ENCODE measurements at regions not wholly inside any gene's neighbourhood (a gene's known extent, or its start where the extent isn't known, plus 50 kb on each side); places are given as distances from the start of the nearest gene placed in this dataset.

DNA sequence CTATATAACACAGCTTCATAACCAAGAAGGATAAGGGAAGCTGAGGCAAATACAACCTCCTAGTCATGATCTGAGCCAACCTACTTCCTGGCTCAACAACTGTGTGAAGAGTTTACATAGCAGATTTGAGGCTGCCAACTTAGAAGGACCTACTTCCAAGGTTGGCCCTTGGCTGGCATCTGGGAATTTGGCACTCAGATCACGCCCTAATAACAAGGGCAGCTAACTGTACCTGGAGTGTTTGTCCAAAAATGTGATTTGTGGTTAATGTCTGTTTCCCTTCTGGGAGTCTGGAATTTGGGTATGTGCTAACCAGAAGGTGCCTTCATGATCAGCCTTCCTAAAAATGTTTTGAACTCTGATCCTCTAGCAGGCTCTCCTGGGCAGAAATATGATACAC lies 287.2 kb downstream of the CAAP1 start:
- H3K27ac ChIP-seq = no peak overlapping the region
- no peak overlapping the region for H3K9ac ChIP-seq
- H4K20me1 ChIP-seq (ENCODE audit: insufficient read depth) = no peaks in the 10 kb centered on the region
- no peak overlapping the region for H2AFZ ChIP-seq (ENCODE audit: low read depth)
- no peak overlapping the region for H3K4me2 ChIP-seq
- no peaks in the 10 kb centered on the region for H3K79me2 ChIP-seq (ENCODE audit: insufficient read depth, low read depth)
- H3K4me1 ChIP-seq (ENCODE audit: low read depth, poor library complexity, severe bottlenecking) = peaks cover 8% of the 10 kb centered on the region
- H3K27me3 ChIP-seq (ENCODE audit: insufficient read depth, low read depth) = no peaks in the 10 kb centered on the region
- TF ChIP-seq, protein P1, sequence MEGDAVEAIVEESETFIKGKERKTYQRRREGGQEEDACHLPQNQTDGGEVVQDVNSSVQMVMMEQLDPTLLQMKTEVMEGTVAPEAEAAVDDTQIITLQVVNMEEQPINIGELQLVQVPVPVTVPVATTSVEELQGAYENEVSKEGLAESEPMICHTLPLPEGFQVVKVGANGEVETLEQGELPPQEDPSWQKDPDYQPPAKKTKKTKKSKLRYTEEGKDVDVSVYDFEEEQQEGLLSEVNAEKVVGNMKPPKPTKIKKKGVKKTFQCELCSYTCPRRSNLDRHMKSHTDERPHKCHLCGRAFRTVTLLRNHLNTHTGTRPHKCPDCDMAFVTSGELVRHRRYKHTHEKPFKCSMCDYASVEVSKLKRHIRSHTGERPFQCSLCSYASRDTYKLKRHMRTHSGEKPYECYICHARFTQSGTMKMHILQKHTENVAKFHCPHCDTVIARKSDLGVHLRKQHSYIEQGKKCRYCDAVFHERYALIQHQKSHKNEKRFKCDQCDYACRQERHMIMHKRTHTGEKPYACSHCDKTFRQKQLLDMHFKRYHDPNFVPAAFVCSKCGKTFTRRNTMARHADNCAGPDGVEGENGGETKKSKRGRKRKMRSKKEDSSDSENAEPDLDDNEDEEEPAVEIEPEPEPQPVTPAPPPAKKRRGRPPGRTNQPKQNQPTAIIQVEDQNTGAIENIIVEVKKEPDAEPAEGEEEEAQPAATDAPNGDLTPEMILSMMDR (conservative IDR thresholded peaks at IDR 0.05; ENCODE audit: low read depth, low read length) = no peak
- H3K4me3 ChIP-seq (IDR thresholded peaks at IDR 0.05; ENCODE audit: insufficient read depth, low read depth, low read length) = no peak overlapping the region
- no peaks in the 10 kb centered on the region for H3K36me3 ChIP-seq (ENCODE audit: insufficient read depth)

- TF ChIP-seq, protein P1 (conservative IDR thresholded peaks at IDR 0.05; ENCODE audit: low read depth, low read length) = no peak
- H3K27ac ChIP-seq = no peak overlapping the region; the same call in 1 of the 2 replicates
- no peaks in the 10 kb centered on the region for H3K79me2 ChIP-seq (ENCODE audit: insufficient read depth, low read depth)
- H4K20me1 ChIP-seq (ENCODE audit: insufficient read depth) = no peaks in the 10 kb centered on the region
- H3K4me1 ChIP-seq (ENCODE audit: low read depth, poor library complexity, severe bottlenecking) = peaks cover 8% of the 10 kb centered on the region
- H3K4me2 ChIP-seq = no peak overlapping the region
- no peak overlapping the region for H3K4me3 ChIP-seq (IDR thresholded peaks at IDR 0.05; ENCODE audit: insufficient read depth, low read depth, low read length)
- H2AFZ ChIP-seq (ENCODE audit: low read depth) = no peak overlapping the region
- H3K9ac ChIP-seq = no peak overlapping the region
- no peaks in the 10 kb centered on the region for H3K36me3 ChIP-seq (ENCODE audit: insufficient read depth)
- H3K27me3 ChIP-seq (ENCODE audit: insufficient read depth, low read depth) = no peaks in the 10 kb centered on the region
Measured at GRCh38 chr9:26604076-26604662, 288.4 kb downstream of the CAAP1 start.

DNA sequence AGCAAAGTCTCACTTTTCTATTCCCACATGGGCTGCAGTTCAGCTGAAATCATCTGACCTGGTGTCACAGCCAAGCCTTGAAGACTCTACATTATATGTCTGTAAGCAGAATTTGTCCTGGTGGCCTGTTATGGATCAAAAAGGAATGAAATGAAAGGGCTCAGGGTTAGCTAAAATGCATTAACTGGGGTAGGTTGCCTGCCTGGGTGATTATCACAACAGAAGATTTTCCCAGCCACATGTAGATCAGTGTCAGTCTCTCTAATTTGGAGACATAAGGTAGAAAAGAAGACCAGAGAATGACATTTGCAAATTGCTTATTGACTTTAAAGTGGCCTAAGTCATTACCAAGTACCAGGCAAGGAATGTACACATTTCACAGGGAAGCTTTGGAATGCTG lies 289.0 kb downstream of the CAAP1 start:
- H3K4me2 ChIP-seq = no peak overlapping the region
- no peak overlapping the region for H3K4me3 ChIP-seq (IDR thresholded peaks at IDR 0.05; ENCODE audit: insufficient read depth, low read depth, low read length)

GRCh38 chr9:26597542-26598149 lies 295.0 kb downstream of the CAAP1 start:
- TF ChIP-seq, protein P1 (conservative IDR thresholded peaks at IDR 0.05; ENCODE audit: low read depth, low read length) = no peak
- Histone ChIP-seq H2AFZ (ENCODE audit: low read depth) (no peak overlapping the region), H3K79me2 (ENCODE audit: insufficient read depth, low read depth) (no peaks in the 10 kb centered on the region)

More for the DNA sequence above, 289.0 kb downstream of the CAAP1 start:
- Histone ChIP-seq H3K79me2 (ENCODE audit: insufficient read depth, low read depth) (no peaks in the 10 kb centered on the region), H3K36me3 (ENCODE audit: insufficient read depth) (no peaks in the 10 kb centered on the region), H3K27me3 (ENCODE audit: insufficient read depth, low read depth) (no peaks in the 10 kb centered on the region), H3K27ac (no peak overlapping the region; the same call in 1 of the 2 replicates), H4K20me1 (ENCODE audit: insufficient read depth) (no peaks in the 10 kb centered on the region), H2AFZ (ENCODE audit: low read depth) (no peak overlapping the region), H3K9ac (no peak overlapping the region), H3K4me1 (ENCODE audit: low read depth, poor library complexity, severe bottlenecking) (peaks cover 8% of the 10 kb centered on the region)
- TF ChIP-seq, protein P1 (conservative IDR thresholded peaks at IDR 0.05; ENCODE audit: low read depth, low read length) = no peak

More at GRCh38 chr9:26597542-26598149, 295.0 kb downstream of the CAAP1 start:
- Histone ChIP-seq H3K4me2 (no peak overlapping the region), H3K27me3 (ENCODE audit: insufficient read depth, low read depth) (no peaks in the 10 kb centered on the region), H3K4me1 (ENCODE audit: low read depth, poor library complexity, severe bottlenecking) (no peaks in the 10 kb centered on the region), H3K36me3 (ENCODE audit: insufficient read depth) (no peaks in the 10 kb centered on the region), H3K9ac (no peak overlapping the region), H4K20me1 (ENCODE audit: insufficient read depth) (no peaks in the 10 kb centered on the region), H3K4me3 (IDR thresholded peaks at IDR 0.05; ENCODE audit: insufficient read depth, low read depth, low read length) (no peak overlapping the region), H3K27ac (no peak overlapping the region)

Measured in KMS-11 (cell line).